Progenitor cell of endocrine pancreas (in vitro differentiated cells): ENCODE measurements at regions not wholly inside any gene's neighbourhood (a gene's known extent, or its start where the extent isn't known, plus 50 kb on each side); places are given as distances from the start of the nearest gene placed in this dataset.
A peak's percentile ranks its signal among the peaks of the same experiment; 100 is the strongest.

Experiments used
- DNase-seq: peaks from one replicate; pipeline ENCODE4 v3.0.0; 2021; ENCODE audit warnings: low spot score; ENCODE audit not compliant: unreplicated experiment
- H3K27ac Mint-ChIP-seq: 2 replicates; pipeline ENCODE4 v1.8.0; 2021; ENCODE audit warnings: mild to moderate bottlenecking, moderate library complexity, mixed read lengths
- H3K27me3 Mint-ChIP-seq: 2 replicates; pipeline ENCODE4 v1.8.0; 2021; ENCODE audit warnings: mixed read lengths
- H3K36me3 Mint-ChIP-seq: 2 replicates; pipeline ENCODE4 v1.8.0; 2022; ENCODE audit warnings: mixed read lengths; ENCODE audit not compliant: insufficient read depth
- H3K4me1 Mint-ChIP-seq: 2 replicates; pipeline ENCODE4 v1.8.0; 2021; ENCODE audit warnings: low read depth, mixed read lengths
- H3K4me3 Mint-ChIP-seq: 2 replicates; pipeline ENCODE4 v1.8.0; 2021; ENCODE audit warnings: low read depth, mild to moderate bottlenecking, moderate library complexity, mixed read lengths
- H3K9me3 Mint-ChIP-seq: 2 replicates; pipeline ENCODE4 v1.8.0; 2021; ENCODE audit warnings: low read depth, mixed read lengths
- TF ChIP-seq, protein P1 (sequence below): fragments of 200-600 bp; sonication (generic); IDR thresholded peaks from one replicate; pipeline ENCODE4 v1.5.0; 2021; ENCODE audit warnings: antibody characterized with exemption, mild to moderate bottlenecking; ENCODE audit not compliant: unreplicated experiment

DNA sequence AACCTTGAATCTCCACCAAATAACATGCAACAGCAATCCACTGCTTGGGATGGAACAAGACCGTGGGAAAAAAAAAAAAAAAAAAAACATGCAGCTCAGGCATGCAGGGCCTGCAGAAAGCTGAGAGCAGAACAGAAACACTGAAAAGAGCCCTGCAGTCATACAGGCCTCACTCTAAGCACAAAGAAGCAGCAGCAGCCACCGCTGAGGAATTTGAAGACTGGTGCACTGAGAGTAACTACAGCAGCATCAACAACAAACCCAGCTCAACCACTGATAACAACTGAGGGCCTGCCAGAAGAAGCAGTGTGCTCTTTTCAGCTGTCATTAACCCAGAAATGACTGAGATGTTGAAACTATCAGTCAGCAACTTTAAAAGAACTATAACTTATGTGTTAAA lies 354.7 kb upstream of the TMTC1 start:
- H3K4me3 Mint-ChIP-seq, result no peak overlapping the region
- DNase-seq, result no peak
- H3K27ac Mint-ChIP-seq, result no peak overlapping the region

DNA sequence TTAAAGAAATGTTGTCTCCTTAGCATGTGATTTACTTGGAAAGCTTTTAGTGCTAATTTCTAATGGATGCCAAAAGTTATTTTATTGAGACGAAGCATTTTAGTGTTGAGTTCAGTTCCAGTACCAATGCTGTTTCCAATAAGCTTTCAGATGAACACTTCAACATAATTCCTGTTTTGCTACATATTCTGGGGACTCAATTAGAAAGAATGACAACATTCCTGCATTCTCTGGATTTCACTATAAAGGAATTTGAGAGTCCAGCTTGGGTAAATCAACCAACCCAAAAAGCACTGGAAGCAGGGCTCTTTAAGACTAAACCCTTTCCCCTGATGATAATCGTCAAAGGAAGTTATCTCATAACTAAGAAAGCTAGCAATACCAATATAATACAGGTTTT lies 353.0 kb upstream of the TMTC1 start:
- DNase-seq, result no peak
- Mint-ChIP-seq H3K4me3 (no peak overlapping the region), H3K4me1 (peaks cover 2% of the 10 kb centered on the region), H3K36me3 (no peaks in the 10 kb centered on the region), H3K9me3 (peaks cover 8% of the 10 kb centered on the region), H3K27ac (no peak overlapping the region), H3K27me3 (no peaks in the 10 kb centered on the region)
- TF ChIP-seq, protein P1, sequence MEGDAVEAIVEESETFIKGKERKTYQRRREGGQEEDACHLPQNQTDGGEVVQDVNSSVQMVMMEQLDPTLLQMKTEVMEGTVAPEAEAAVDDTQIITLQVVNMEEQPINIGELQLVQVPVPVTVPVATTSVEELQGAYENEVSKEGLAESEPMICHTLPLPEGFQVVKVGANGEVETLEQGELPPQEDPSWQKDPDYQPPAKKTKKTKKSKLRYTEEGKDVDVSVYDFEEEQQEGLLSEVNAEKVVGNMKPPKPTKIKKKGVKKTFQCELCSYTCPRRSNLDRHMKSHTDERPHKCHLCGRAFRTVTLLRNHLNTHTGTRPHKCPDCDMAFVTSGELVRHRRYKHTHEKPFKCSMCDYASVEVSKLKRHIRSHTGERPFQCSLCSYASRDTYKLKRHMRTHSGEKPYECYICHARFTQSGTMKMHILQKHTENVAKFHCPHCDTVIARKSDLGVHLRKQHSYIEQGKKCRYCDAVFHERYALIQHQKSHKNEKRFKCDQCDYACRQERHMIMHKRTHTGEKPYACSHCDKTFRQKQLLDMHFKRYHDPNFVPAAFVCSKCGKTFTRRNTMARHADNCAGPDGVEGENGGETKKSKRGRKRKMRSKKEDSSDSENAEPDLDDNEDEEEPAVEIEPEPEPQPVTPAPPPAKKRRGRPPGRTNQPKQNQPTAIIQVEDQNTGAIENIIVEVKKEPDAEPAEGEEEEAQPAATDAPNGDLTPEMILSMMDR, result no peak

More for the DNA sequence above, 354.7 kb upstream of the TMTC1 start:
- H3K9me3 Mint-ChIP-seq, result peaks cover 3% of the 10 kb centered on the region
- H3K4me1 Mint-ChIP-seq, result peaks cover 2% of the 10 kb centered on the region
- no peaks in the 10 kb centered on the region for H3K27me3 Mint-ChIP-seq
- H3K36me3 Mint-ChIP-seq, result no peaks in the 10 kb centered on the region
- TF ChIP-seq, protein P1, result no peak

DNA sequence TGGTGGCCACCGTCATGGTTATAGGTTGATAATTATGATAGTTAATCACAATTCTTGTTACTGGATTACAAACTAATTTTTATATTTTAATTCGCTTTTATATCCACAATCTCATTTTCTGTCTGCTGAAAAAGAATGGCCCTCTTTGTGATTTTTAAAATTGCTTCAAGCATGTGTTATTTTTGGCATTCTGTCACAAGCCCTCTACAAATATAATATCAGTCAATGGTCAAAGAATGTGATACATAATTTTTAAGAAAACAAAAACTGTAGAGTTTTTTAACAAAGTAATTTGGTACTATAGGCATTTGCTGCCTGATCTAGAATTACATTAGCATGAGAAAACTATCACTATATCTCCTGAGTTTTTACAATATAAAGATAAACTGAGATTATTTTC lies 352.0 kb upstream of the TMTC1 start:
- peaks cover 8% of the 10 kb centered on the region for H3K9me3 Mint-ChIP-seq
- no peak overlapping the region for H3K27ac Mint-ChIP-seq
- TF ChIP-seq, protein P1, result no peak
- H3K36me3 Mint-ChIP-seq, result no peaks in the 10 kb centered on the region
- no peaks in the 10 kb centered on the region for H3K27me3 Mint-ChIP-seq
- peaks cover 3% of the 10 kb centered on the region for H3K4me1 Mint-ChIP-seq
- no peak for DNase-seq
- no peak overlapping the region for H3K4me3 Mint-ChIP-seq

DNA sequence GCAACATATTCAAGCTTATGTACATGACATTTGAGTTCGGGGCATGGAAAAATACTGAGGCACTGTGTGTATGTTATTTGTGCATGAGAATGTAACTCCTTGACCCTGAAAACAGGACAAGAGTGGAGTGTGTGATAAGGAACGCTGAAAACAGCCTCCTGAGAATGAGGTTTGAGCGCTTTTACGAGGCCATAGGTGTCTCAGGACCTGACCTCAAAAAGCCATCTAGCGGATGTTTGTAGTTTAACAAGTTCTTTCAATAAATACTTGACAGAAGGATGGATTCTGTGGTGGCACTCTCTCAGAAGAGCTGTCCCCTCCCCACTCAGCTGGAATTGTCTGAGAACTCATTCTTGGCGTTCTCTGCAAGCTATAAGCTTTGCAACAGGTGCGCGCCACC lies 350.5 kb upstream of the TMTC1 start:
- Mint-ChIP-seq H3K27me3 (no peaks in the 10 kb centered on the region), H3K27ac (no peak overlapping the region), H3K9me3 (peaks cover 6% of the 10 kb centered on the region), H3K4me3 (no peak overlapping the region), H3K36me3 (no peaks in the 10 kb centered on the region), H3K4me1 (peaks cover 3% of the 10 kb centered on the region)
- no peak for DNase-seq
- TF ChIP-seq, protein P1, result peak; percentile 39

DNA sequence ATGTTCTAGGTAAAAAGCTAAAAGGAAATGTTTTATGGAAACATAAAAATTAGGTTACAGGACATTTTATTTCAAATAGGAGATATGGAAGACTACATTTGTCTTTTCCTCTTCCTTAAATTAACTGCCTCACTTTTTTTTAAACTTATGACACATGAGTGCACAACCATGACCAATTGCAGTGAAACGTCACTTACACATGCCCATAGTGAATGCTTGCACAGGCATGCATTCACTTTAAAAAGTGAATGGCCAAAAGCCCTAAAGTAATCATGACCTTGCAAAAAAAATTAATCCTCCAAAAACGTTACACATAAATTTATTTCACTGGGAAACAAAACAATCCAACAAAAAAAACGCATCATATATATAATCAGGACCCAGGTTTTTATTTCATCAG lies 343.2 kb upstream of the TMTC1 start:
- Mint-ChIP-seq H3K4me1 (peaks cover 1% of the 10 kb centered on the region), H3K36me3 (no peaks in the 10 kb centered on the region), H3K9me3 (peaks cover 7% of the 10 kb centered on the region), H3K4me3 (no peak overlapping the region), H3K27me3 (no peaks in the 10 kb centered on the region), H3K27ac (no peak overlapping the region)
- TF ChIP-seq, protein P1, result no peak
- DNase-seq, result no peak
